Hepatocyte (in vitro differentiated cells): ENCODE measurements at regions not wholly inside any gene's neighbourhood (a gene's known extent, or its start where the extent isn't known, plus 50 kb on each side); places are given as distances from the start of the nearest gene placed in this dataset.

Experiments used
- DNase-seq: peaks from one replicate; pipeline ENCODE4 v3.0.0-alpha.2; 2016; ENCODE audit warnings: low spot score
- H2AFZ ChIP-seq: fragments of 200-600 bp; sonication (generic); 2 replicates; pipeline ENCODE4 v1.6.0; 2016; ENCODE audit warnings: antibody characterized with exemption, mild to moderate bottlenecking
- H3K27ac ChIP-seq: fragments of 200-600 bp; sonication (generic); 2 replicates; pipeline ENCODE4 v1.5.1; 2016; ENCODE audit warnings: mild to moderate bottlenecking
- H3K27me3 ChIP-seq: fragments of 200-600 bp; sonication (generic); 2 replicates; pipeline ENCODE4 v1.6.1; 2016
- H3K36me3 ChIP-seq: fragments of 200-600 bp; sonication (generic); replicated peaks from 2 replicates; pipeline ENCODE4 v1.5.1; 2016; ENCODE audit warnings: low read depth; ENCODE audit not compliant: insufficient read depth
- H3K4me1 ChIP-seq: fragments of 200-600 bp; sonication (generic); 2 replicates; pipeline ENCODE4 v1.5.1; 2016; ENCODE audit warnings: mild to moderate bottlenecking, moderate library complexity; ENCODE audit not compliant: insufficient read depth
- H3K4me2 ChIP-seq: fragments of 200-600 bp; sonication (generic); 2 replicates; pipeline ENCODE4 v1.6.0; 2016
- H3K4me3 ChIP-seq: fragments of 200-600 bp; sonication (generic); 2 replicates; pipeline ENCODE4 v1.5.1; 2016; ENCODE audit warnings: mild to moderate bottlenecking
- H3K79me2 ChIP-seq: fragments of 200-600 bp; sonication (generic); 2 replicates; pipeline ENCODE4 v1.6.0; 2017; ENCODE audit warnings: mild to moderate bottlenecking
- H3K9me2 ChIP-seq: fragments of 200-600 bp; sonication (generic); replicated peaks from 2 replicates; pipeline ENCODE4 v1.6.0; 2017; ENCODE audit warnings: mild to moderate bottlenecking; ENCODE audit not compliant: insufficient read depth
- H3K9me3 ChIP-seq: fragments of 200-600 bp; sonication (generic); 2 replicates; pipeline ENCODE4 v1.5.1; 2016; ENCODE audit warnings: low read depth, mild to moderate bottlenecking
- H4K20me1 ChIP-seq: fragments of 200-600 bp; sonication (generic); 2 replicates; pipeline ENCODE4 v1.6.0; 2016; ENCODE audit warnings: mild to moderate bottlenecking; ENCODE audit not compliant: insufficient read depth, poor library complexity, severe bottlenecking
- EZH2 ChIP-seq: fragments of 200-600 bp; sonication (generic); IDR thresholded peaks from 2 replicates; pipeline ENCODE4 v1.6.1; 2016; ENCODE audit warnings: antibody characterized with exemption, mild to moderate bottlenecking, borderline replicate concordance
- EZH2phosphoT487 ChIP-seq: fragments of 200-600 bp; sonication (generic); IDR thresholded peaks from one replicate; pipeline ENCODE4 v1.6.1; 2018; ENCODE audit warnings: antibody characterized with exemption, mild to moderate bottlenecking, low read depth, moderate library complexity; ENCODE audit not compliant: unreplicated experiment, severe bottlenecking
- WGBS: methylation state at CpG from one replicate; pipeline ENCODE4 v1.1.6; 2016; ENCODE audit warnings: low lambda C conversion rate; ENCODE audit errors: missing lambda C conversion rate; 5-methylcytosine and 5-hydroxymethylcytosine counted together
- TF ChIP-seq, protein P1 (sequence below): fragments of 200-600 bp; sonication (generic); IDR thresholded peaks from 2 replicates; pipeline ENCODE4 v1.5.1; 2016; ENCODE audit warnings: antibody characterized with exemption, mild to moderate bottlenecking; ENCODE audit not compliant: poor library complexity

DNA sequence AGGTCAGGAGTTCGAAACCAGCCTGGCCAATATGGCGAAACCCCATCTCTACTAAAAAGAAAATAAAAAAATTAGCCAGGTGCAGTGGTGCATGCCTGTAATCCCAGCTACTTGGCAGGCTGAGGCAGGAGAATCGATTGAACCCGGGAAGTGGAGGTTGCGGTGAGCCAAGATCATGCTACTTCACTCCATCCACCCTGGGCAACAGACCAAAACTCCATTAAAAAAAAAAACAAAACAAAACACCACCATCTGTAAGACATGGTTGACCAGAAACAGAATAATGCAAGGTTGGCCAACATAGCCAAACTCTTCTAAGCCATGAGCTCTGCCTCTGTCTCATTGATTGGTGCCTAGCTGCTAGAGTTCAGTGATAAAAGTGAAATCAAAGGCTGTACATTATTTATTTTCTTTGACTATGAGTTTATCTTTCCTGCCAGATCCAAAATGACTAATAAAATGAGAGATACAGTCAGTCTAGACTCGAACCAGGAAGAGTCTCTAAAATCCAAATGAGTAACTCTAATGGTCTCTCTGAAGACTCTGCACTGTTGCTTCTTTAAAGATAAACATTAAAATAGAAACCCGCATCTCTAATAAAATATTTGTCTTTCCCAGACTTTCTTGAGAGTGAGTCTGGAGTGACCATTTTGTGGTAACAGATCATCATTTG lies 404.7 kb downstream of the DAD1 start:
- TF ChIP-seq EZH2phosphoT487 = no peak
- TF ChIP-seq EZH2 = no peak
- TF ChIP-seq, protein P1, sequence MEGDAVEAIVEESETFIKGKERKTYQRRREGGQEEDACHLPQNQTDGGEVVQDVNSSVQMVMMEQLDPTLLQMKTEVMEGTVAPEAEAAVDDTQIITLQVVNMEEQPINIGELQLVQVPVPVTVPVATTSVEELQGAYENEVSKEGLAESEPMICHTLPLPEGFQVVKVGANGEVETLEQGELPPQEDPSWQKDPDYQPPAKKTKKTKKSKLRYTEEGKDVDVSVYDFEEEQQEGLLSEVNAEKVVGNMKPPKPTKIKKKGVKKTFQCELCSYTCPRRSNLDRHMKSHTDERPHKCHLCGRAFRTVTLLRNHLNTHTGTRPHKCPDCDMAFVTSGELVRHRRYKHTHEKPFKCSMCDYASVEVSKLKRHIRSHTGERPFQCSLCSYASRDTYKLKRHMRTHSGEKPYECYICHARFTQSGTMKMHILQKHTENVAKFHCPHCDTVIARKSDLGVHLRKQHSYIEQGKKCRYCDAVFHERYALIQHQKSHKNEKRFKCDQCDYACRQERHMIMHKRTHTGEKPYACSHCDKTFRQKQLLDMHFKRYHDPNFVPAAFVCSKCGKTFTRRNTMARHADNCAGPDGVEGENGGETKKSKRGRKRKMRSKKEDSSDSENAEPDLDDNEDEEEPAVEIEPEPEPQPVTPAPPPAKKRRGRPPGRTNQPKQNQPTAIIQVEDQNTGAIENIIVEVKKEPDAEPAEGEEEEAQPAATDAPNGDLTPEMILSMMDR = no peak
- Histone ChIP-seq H3K4me2 (no peak overlapping the region), H3K9me2 (no peaks in the 10 kb centered on the region), H4K20me1 (no peaks in the 10 kb centered on the region), H2AFZ (no peak overlapping the region), H3K4me1 (no peaks in the 10 kb centered on the region), H3K9me3 (no peaks in the 10 kb centered on the region), H3K27me3 (no peaks in the 10 kb centered on the region), H3K4me3 (no peak overlapping the region), H3K27ac (no peak overlapping the region), H3K36me3 (no peaks in the 10 kb centered on the region), H3K79me2 (no peaks in the 10 kb centered on the region)
- WGBS = 85% methylated on average over 7 of the region's 7 CpGs
- DNase-seq = no peak

DNA sequence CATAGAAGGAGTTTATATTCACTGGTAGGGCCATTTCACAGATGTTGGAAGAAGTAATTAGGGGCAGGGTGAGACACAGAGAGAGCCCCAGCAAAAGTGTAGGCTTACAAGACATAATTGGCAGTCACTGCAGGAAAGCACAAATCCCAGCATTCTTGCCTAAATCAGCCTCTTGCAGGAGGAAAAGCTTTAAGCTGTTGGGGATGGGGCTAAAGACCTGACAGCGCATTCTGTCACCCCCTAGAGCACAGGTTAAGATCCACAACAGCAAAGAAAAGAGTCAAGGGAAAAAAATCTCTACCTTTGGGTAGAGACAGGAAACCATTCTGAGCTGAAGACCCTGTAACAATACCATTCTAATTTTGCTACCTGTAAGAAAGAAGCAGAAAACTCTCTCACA lies 409.0 kb downstream of the DAD1 start:
- no peaks in the 10 kb centered on the region for H3K9me2 ChIP-seq
- H3K27me3 ChIP-seq = no peaks in the 10 kb centered on the region
- no peaks in the 10 kb centered on the region for H3K79me2 ChIP-seq
- H3K36me3 ChIP-seq = no peaks in the 10 kb centered on the region
- no peak overlapping the region for H3K4me3 ChIP-seq
- WGBS = 94% methylated on average over 1 of the region's 1 CpG
- no peak for DNase-seq
- no peak for TF ChIP-seq EZH2
- TF ChIP-seq, protein P1 = no peak
- TF ChIP-seq EZH2phosphoT487 = no peak
- peaks cover 11% of the 10 kb centered on the region for H3K4me1 ChIP-seq
- no peak overlapping the region for H3K4me2 ChIP-seq
- no peak overlapping the region for H2AFZ ChIP-seq
- no peaks in the 10 kb centered on the region for H3K9me3 ChIP-seq
- no peak overlapping the region for H3K27ac ChIP-seq
- no peaks in the 10 kb centered on the region for H4K20me1 ChIP-seq

DNA sequence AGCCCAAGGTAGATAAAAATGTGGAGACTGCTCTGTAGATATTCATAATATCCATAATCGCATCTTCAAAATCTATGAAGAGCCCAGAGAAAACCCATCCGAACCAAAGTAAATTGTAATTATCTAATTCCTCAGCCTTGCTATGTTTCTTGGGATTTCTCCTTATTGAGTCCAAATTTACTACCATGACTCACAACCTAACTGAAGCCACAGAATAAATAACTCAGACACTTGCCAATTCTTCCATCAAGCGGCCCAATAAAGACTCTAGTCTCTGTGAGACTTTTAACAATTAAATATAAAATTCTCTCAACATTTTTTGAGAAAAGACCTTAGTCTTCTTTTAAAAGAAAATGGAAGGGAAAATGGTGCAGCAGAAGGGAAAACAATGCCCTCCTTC lies 409.8 kb downstream of the DAD1 start:
- no peaks in the 10 kb centered on the region for H3K36me3 ChIP-seq

More for the DNA sequence above, 409.8 kb downstream of the DAD1 start:
- Histone ChIP-seq H3K9me3 (no peaks in the 10 kb centered on the region), H3K27ac (no peak overlapping the region), H4K20me1 (no peaks in the 10 kb centered on the region), H3K27me3 (no peaks in the 10 kb centered on the region), H3K4me1 (peaks cover 16% of the 10 kb centered on the region), H2AFZ (no peak overlapping the region), H3K4me3 (no peak overlapping the region), H3K9me2 (no peaks in the 10 kb centered on the region), H3K4me2 (no peak overlapping the region), H3K79me2 (no peaks in the 10 kb centered on the region)
- no peak for DNase-seq
- WGBS = 94% methylated on average over 3 of the region's 3 CpGs
- TF ChIP-seq EZH2phosphoT487 (no peak), EZH2 (no peak)
- TF ChIP-seq, protein P1 = no peak
